ENCODE measurements at regions not wholly inside any gene's neighbourhood (a gene's known extent, or its start where the extent isn't known, plus 50 kb on each side); places are given as distances from the start of the nearest gene placed in this dataset.
"Not testable (repeated sequence)": the region's sequence is repeated elsewhere in the genome, so short reads cannot be mapped to it uniquely, and the experiment has no call there.

DNA sequence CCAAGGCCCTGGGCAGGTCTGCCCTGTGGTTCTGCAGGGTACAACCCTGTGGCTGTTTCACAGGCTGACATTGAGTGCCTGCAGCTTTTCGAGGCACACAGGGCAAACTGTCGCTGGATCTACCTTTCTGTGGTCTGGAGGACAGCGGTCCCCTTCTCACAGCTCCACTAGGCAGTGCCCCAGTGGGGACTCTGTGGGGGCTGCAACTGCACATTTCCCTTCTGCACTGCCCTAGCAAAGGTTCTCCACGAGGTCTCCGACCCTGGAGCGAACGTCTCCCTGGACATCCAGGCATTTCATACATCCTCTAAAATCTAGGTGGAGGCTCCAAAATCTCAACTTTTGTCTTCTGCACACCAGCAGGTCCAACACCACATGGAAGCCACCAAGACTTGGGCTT, 1645.2 kb upstream of the CDH6 start:
- DNase-seq = no peak

DNA sequence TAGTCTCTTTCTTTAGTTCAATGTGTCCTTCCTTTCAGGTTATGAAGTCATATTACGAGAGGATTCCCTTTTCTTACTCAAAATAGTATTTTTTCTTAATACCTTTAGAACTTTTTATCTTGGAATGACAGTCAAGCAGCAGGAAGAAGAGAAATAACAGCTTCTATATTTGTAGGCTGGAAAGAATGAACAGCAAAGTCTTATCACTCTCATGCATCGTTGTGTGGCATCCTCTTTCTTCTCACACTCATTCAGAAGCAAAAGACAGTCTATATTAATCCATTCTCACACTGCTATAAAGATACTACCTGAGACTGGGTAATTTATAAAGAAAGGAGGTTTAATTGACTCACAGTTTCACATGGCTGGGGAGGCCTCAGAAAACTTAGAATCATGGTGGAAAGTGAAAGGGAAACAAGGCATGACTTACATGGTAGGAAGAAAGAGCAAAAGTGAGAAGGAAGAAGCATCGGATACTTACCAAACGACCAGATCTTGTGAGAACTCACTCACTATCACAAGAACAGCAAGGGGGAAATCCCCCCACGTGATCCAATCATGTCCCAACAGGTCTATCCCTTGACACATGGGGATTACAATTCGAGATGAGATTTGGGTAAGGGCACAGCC, 1646.1 kb upstream of the CDH6 start:
- no peak for DNase-seq

DNA sequence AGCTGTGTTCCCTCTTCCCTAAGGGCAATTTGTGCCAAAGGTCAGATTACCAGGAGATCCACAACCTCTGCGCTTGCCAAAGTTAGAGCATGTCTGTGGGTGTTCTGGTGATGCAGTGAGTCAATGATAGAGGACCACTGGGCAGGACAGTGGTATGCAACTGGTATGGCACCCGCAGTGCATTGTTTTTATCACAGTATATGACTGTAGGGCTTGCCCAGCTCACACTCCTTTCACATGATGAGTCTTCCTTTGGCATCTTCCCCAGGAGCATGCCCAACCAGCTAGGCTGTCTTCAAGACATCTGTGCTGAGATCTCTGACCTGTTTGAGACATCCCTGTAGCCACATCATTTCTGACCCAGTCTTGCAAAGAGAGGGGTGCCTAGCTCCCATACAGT, 1650.0 kb upstream of the CDH6 start:
- no peak for DNase-seq

DNA sequence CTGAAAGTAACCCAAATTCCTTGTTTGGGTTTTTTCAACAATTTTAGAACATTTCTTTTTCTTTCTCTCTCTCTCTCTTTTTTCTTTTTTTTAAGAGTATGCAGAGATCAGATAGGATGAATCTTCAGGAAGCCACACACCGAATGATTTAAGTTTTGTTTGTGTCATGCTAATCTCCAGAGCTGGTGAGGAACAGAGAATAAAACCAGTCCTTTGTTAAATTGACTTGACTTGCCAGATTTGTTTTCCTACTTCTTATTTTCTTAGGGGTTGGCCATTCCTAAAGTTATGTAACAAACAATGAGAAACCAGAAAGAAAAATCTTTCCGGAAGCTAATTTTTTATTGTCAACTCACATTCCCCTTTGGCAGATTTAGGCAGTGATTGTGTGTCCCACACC, 1669.3 kb upstream of the CDH6 start:
- no peak for DNase-seq

DNA sequence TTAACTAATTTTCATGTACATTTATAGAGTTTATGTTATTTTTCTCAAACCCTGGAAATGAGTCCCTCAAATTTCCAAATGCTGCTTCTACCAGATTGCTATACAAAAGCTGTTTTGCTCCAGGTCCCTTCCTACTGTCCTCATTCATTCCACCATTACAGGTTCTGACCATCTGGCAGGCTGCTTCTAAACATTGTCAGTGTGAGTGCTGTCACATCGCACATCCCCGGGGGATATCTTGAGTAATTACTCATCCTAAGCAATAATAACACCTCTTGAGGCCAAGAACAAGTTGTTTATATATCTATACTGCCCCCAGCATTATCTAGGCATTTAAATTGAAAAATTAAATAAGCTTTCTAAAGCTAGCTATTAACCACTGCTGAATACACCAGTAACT, 1675.3 kb upstream of the CDH6 start:
- DNase-seq = no peak

DNA sequence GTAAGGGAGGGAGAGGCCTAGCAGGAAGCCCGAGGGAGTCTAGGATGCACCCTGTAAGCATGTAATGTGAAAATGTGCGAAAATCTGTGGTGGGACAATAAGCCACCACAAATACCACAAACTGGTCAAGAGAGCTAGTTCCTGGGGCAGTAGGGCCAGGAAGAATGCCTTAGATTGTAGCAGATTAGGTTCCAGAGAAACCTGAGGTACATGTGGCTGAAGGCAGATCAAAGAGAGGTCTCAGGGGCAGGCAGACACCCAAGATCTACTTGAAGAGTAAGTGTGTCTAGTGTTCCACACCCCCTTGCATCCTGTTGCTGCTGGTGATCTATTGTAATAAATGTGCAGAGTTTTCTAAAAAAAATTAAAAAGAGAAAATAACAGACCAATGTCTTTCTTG, 1677.3 kb upstream of the CDH6 start:
- no peak for DNase-seq

DNA sequence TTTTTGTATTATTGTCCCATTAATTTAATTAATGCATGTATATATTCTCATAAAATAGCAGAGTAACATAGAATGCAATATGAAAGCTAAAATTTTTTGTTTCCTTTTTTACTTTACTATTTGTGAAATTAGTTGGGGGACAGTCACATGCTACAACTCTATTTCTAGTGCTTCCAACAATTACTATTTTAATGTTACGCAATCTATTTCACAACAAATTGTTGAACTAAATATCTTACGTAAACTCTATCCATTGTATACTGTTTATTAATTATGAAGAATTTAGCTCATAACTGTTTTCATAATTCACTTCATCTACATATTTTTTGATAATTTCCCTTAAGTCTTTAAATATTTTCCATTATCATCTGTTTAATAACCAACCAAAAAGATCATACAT, 1685.4 kb upstream of the CDH6 start:
- DNase-seq = no peak

DNA sequence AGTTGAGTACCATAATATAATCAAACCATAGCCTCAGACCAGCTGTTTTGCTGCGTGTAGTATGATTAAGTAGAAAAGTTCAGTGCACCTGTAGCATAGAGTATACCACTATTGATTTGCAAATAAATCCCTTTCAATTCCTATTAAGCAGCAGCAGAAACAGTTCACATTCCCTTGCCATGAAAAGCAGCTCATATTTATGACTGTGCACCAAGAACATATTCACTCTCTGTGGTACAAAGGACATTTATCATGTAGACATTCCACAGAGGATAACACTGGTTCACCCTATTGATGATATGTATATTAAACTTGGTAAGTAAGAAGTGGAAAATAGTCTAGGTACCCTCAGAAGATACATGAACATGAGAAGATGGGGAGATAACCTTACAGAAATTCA, 1689.1 kb upstream of the CDH6 start:
- DNase-seq = no peak

DNA sequence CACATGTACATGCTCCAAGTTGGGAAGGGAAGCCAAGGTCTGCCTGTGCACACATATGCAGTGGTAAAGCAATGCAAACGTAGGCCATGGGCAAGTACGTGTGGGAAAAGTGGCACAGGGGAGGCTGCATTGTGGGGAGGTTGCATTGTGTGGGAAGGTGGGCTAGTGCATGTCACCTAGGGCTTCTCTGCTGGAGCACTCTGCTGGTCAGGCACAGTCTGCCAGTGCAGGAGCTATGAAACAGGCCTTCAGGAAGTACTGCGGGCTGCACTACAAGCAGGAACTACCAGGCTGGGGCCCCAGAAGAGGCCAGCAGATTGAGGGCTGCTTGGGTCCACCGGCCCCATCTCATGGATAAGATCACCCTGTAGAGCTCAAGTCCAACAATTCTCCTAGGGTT, 1694.6 kb upstream of the CDH6 start:
- DNase-seq = no peak

DNA sequence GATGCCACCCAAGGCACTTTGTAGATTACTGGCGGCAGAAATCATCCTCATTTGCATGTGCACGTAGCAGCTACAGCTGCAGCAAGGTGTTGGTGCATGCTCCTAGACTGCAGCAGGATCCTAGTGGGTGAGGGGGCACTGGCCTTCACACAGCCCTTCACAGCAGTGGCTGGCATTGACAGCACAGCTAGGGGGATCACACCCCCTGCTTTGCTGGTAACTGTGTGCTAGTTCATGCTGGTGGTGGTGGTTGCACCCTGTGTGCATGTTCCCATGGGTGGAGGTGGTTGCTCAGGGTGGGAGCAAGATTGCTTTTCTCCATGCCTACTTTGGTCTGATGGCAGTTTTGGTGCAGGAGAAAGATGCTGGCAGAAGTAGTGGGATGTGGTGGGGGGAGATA, 1695.1 kb upstream of the CDH6 start:
- no peak for DNase-seq

DNA sequence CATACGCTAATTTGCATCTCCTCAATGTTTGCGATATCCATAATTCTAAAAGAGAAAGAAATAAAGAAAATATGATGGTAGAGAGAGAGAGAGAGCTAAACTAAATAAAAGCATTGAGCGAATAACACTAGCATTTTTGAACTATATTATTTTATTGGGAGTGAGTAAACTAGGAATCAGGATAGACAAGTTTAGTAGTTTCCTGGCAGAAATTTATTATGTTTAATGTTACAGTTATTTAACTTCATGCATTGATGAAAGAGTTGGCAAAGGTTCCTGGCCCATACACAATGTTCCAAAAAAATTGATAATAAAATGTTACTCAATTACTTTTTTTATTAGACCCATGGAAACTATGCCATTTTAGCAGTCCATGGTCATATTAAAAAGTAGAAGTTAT, 1708.2 kb upstream of the CDH6 start:
- DNase-seq = no peak

DNA sequence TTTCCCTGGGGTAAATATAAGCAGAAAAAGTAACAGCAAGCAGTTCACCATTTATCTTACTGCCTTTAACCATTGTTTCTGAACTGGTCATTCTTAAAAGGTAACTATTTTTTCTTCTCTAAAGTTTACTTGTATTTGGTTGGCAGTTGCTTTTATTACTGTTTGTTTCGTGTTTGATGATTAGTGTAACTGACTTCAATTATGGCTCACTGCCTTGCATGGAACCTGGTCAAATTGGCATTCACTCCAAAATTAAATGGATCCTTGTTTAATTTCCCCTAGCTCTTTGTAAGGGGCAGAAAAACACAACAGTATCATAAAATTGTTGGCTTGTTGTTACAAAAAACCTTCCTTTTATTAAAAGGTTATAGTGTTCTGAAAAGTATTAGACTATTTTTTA, 1723.9 kb upstream of the CDH6 start:
- DNase-seq = no peak

DNA sequence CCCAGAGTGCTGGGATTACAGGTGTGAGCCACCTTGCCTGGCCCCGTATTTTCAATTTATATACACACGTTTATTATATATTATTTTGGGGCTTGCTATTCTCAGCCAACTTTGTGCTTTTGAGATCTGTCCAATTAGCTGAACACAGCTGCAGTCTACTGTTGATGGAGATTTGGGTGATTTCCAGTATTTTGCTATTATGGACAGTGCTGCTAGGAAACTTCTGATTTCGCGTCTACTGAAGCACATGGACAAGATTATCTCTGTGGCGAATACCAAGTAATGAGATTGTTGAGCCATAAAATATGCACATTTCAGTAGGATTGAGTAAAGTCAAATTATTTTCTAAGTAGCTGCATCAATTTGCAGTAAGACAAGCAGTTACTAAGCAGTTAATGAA, 1731.2 kb upstream of the CDH6 start:
- no peak for DNase-seq

DNA sequence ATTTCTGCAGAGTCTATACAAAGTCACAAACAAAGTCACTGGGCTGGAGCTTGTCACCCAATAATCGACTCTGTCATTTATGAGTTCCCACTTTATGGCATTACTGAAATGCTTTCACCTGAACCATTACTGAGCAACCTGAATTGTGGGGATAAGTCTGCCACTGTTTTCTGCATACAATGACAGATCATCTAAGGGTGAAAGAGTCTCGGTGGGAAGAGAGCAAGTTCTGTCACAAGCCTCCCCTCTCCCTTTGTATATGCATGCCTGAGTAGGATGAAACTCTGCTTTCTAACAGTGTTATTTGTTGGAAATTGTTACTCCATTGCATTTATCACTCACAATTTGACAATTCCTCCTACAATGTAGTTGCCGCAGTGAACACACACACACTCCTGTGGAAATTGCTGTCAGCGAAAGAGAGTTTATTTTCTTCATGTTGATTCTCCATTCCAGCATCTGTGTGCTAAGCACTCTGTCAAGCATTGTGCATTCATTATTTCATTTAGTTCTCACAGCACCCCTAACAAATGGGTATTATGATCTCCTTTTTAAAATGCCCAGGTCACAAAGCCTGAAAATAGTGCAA, 1732.4 kb upstream of the CDH6 start:
- no peak for DNase-seq

DNA sequence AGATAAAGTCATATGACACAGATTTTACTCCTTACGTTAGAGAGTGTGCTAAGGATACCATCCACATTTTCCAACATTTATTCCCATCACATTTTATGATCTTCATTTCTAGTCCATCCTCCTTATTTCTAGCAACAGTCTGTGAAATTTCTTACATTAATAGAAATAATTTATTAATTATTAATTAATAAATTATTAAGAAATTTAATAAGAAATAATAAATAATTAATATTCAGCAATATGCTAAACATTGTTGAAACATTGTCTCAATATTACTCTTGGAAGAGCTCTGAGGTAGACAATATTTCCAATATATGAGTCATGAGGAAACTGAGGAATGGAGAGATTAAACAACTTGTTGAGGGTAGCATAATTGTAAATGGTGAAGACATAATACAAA, 1742.5 kb upstream of the CDH6 start:
- DNase-seq = not testable (repeated sequence)

DNA sequence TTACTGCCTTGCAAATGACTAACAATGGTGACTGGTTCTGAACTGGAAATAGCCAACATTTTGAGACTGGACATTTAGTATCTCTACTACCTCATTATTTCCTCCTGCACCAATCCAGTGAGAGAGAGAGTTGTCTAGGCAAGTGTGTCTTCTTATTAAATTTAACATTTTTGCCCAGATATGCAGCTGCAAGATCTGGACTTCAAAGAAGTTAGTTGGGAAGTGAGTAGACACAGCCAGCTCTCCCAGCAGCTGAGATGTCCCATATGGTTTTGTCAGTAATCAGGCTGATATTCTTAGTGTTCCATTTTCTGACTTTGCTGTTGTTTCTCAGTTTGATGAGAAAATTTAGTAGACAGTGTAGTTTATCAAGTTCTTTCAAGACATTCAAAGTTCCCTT, 1778.8 kb upstream of the CDH6 start:
- DNase-seq = no peak

DNA sequence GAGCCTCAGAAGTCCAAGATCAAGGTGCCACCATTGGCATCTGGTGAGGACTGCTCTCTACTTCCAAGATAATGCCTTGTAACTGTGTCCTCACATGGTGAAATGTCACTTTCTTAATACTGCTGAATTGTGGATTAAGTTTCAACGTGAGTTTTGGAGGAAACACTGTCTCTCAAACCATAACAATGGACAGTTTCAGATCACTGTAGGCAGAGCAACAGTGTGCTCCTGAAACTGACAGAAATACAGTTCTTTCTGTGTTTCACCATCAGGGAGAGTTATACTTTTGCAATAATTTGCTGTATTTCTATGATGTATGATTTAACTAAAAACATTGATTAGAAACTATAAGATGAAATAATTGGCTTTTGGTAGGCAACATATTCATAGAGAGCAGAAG, 1780.5 kb upstream of the CDH6 start:
- no peak for DNase-seq

DNA sequence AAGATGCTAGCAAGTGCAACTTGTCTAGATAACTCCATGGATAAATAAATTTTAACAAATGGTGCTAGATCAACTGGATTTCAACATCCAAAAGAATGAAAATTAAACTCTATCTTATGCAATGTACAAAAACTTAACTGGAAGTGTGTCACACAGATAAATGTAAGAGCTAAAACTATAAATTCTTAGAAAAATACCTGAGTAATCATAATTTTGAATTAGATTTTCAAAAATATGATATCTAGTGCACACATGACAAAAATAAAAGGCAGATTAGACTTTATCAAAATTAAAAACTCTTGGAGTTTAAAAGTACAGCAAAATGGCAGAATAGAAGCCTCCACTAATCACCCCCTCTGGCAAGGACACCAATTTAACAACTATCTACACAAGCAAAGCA, 1791.2 kb upstream of the CDH6 start:
- DNase-seq = no peak

DNA sequence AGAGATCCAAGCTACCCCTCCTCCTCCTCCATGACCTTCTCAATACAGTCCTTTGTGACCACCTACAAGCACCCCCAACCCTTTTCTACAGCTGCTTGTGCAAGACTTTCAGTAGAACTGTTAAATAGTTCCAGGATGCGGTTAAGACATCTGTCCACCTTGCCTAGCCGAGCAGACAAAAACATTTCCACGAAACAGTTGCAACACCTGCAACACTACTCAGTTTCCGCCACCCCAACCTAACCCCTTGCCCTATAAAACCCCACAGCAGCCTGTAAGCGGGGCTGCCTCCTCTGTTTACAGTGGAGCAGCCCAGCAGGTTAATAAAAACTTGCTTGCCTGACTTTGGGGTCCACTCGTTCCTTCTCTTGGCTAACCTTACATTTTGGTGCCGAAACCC, 1803.5 kb upstream of the CDH6 start:
- no peak for DNase-seq

DNA sequence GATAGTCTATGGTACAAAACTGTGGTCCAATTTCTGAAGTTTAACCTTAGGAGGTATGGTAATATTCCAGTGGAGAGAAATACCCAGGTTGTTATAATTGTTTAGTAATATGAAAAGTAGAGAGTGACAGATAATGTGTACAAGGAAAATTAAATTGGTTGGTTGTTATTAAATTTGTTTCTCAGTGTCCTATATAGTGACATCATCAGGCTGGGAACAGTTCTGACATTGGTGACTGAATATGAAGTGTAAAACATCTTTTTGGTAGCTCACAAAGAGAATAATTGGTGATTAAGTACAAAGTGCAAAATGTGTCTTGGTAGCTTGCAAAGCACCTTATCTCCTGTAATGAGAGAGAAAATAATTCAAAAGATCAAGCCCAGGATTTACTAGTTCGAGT, 1806.1 kb upstream of the CDH6 start:
- DNase-seq = no peak

DNA sequence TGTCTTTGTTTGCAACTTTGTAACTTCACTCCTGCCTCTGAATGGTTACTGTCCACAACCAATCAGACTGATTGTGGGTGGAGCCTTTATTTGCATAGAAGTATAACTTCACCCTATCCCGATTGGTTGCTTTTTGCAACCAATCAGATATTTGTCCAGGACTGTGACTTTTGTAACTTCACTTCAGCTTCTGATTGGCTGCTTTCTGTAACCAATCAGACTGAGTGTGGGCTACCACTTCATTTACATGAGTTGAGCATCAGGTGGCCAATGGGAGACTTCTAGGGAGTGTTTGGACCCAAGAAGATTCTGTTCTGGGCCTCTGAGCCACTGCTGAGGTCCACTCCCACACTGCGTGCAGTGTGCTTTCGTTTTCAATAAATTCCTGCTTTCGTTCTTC, 1810.7 kb upstream of the CDH6 start:
- DNase-seq = no peak

DNA sequence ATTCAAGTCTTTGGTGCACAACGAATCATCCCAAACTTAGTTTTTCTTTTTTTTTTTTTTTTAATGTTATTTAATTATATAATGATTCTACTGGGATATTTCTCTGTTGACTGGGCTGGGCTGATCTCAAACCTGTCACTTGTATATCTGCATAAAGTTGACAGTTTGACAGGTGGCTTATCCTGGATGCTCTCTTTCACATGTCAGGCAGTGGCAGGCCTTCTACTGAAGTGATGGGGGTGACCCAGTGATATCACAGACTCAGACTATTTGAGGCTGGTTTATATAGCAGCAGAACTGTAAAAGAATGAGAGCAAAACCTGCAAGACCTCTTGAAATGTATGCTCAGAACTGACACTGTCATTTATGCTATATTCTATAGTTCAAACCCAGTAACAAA, 1813.5 kb upstream of the CDH6 start:
- no peak for DNase-seq

DNA sequence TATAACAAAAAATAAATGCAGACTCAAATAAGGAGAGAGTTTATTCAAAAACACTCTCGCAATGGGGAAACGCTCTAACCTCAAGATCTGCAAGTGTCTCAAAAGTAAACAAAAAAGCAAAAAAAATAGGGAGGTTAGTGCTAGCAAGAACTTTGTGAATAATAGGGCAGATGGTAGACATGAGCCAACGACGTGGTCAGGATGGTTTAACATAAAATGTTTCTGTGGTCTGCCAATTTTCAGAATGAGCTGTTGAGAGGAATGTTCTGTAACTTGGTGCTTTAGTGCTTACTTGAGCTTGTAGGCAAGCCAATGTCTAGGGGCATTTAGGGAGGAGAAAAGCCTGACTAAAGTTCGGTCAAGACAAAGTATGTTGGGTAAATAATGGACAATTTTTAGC, 1813.9 kb upstream of the CDH6 start:
- DNase-seq = no peak

DNA sequence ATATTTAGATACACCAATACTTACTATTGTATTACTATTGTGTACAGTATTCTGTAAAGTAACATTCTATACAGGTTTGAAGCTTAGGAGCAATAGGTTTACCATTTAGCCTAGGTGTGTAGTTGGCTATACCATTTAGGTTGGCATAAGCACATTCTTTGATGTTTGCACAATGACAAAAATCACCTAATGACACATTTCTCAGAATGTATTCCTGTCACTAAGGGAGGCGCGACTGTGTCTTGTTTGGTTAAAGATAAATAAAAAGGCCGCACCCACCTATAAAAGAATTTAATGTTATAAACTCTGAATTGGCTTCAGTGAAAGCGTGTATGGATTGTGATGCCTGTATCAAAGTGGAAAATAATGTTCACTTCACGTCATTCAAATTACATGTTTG, 1815.4 kb upstream of the CDH6 start:
- DNase-seq = no peak

DNA sequence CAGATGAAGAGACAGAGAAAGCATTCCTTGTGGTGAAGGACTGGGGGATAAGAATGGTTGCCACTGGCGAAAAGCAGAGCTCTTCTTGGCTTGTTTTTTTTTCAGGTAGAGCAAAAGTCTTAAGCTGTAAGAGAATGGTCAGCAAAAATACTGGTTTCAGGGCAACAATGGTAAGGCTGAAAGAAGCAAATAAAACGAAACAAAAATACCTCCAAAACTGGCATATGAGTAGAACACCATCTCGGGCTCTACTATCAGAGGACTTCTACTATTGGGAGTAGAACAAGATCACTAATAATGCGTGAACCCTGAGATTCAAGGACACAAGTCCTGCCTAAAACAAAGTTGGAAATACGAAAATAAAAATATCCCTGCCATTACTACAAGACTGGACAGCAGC, 1823.2 kb upstream of the CDH6 start:
- no peak for DNase-seq

All from effector CD8-positive, alpha-beta T cell (primary cell).